GM12878 (cell line): ENCODE measurements at regions not wholly inside any gene's neighbourhood (a gene's known extent, or its start where the extent isn't known, plus 50 kb on each side); places are given as distances from the start of the nearest gene placed in this dataset.

Experiments
- ATAC-seq: fragments of 200-7000 bp; cut with Tn5 transposase; 3 replicates; pipeline ENCODE4 v1.9.1; 2020; ENCODE audit warnings: mild to moderate bottlenecking, moderate library complexity
- BruUV-seq: library from RNA; stranded (reverse); fragments of 400-500 nt; replicated peaks from 2 replicates; lab custom pipeline; 2021; lab: Mats Ljungman, UMichigan
- CTCF ChIA-PET: fragments of 300-600 bp; sonication (Branson Sonifier 250); formaldehyde crosslinking; extraction: SDS; loops from one replicate; lab custom pipeline; 2021; ENCODE audit warnings: inconsistent platforms; lab: Yijun Ruan, JAX
- POLR2A ChIA-PET: fragments of 350-600 bp; formaldehyde crosslinking; extraction: SDS; loops from one replicate; lab custom pipeline; 2021; ENCODE audit warnings: inconsistent platforms; lab: Charles Lee
- RAD21 ChIA-PET: fragments of 300-600 bp; sonication (Branson Sonifier 250); formaldehyde crosslinking; loops from one replicate; lab custom pipeline; 2023; ENCODE audit warnings: antibody characterized with exemption; ENCODE audit not compliant: unreplicated experiment; lab: Charles Lee
- SMC1A ChIA-PET: fragments of 300-600 bp; sonication (Branson Sonifier 250); formaldehyde crosslinking; loops from one replicate; lab custom pipeline; 2023; ENCODE audit not compliant: unreplicated experiment, uncharacterized antibody; lab: Charles Lee
- DNase-seq: peaks from one replicate; pipeline ENCODE4 v3.0.0-alpha.2; 2011; ENCODE audit warnings: low read depth, low spot score
- FAIRE-seq: peaks from 3 replicates; lab custom pipeline; 2011; peaks lifted over from hg19 to GRCh38; lab: Jason Lieb, UNC
- H2AFZ ChIP-seq: 2 replicates; pipeline ENCODE4 v1.6.0; 2011; ENCODE audit warnings: low read depth, low read length, control low read depth; ENCODE audit not compliant: control insufficient read depth
- H3K27ac ChIP-seq: 2 replicates; pipeline ENCODE4 v1.5.1; 2011; ENCODE audit warnings: control low read depth; ENCODE audit not compliant: control insufficient read depth, insufficient read depth
- H3K27me3 ChIP-seq, 2 experiments: replicated peaks in 1 of 2; 2 replicates each; pipeline versions ENCODE4 v1.6.0 to v1.6.1; 2011; ENCODE audit warnings: low read length in 1 of 2; ENCODE audit not compliant: control insufficient read depth in 2 of 2, insufficient read depth in 2 of 2
- H3K36me3 ChIP-seq, 2 experiments: 2 replicates each; pipeline ENCODE4 v1.5.1; 2011; ENCODE audit warnings: low read length in 1 of 2; ENCODE audit not compliant: control insufficient read depth in 2 of 2, insufficient read depth in 2 of 2
- H3K4me1 ChIP-seq: 2 replicates; pipeline ENCODE4 v1.6.1; 2011; ENCODE audit warnings: mild to moderate bottlenecking, low read length, moderate library complexity, mixed read lengths; ENCODE audit not compliant: control insufficient read depth, insufficient read depth
- H3K4me2 ChIP-seq: 2 replicates; pipeline ENCODE4 v1.6.0; 2011; ENCODE audit warnings: control low read depth; ENCODE audit not compliant: control insufficient read depth, insufficient read depth
- H3K4me3 ChIP-seq: fragments of 200-600 bp; sonication (generic); 2 replicates; pipeline ENCODE4 v1.5.1; 2016
- H3K79me2 ChIP-seq: 2 replicates; pipeline ENCODE4 v1.6.0; 2011; ENCODE audit warnings: low read length; ENCODE audit not compliant: control insufficient read depth, insufficient read depth
- H3K9ac ChIP-seq: 2 replicates; pipeline ENCODE4 v1.8.0; 2011; ENCODE audit warnings: low read length, control low read depth, mixed read lengths; ENCODE audit not compliant: control insufficient read depth, insufficient read depth
- H3K9me3 ChIP-seq: replicated peaks from 3 replicates; pipeline ENCODE4 v1.5.1; 2011; ENCODE audit warnings: mild to moderate bottlenecking, low read length; ENCODE audit not compliant: control insufficient read depth, insufficient read depth
- H4K20me1 ChIP-seq: 2 replicates; pipeline ENCODE4 v1.6.0; 2011; ENCODE audit not compliant: control insufficient read depth, insufficient read depth
- CUX1 ChIP-seq: IDR thresholded peaks from 2 replicates; pipeline ENCODE4 v1.6.1; 2012; ENCODE audit warnings: improper control_type of control experiment, low read depth, low read length; ENCODE audit not compliant: insufficient replicate concordance
- E2F8 ChIP-seq: fragments of 450-650 bp; IDR thresholded peaks from 2 replicates; pipeline ENCODE4 v1.6.1; 2018; ENCODE audit warnings: mild to moderate bottlenecking, low read depth, moderate library complexity; ENCODE audit not compliant: partially characterized antibody
- FOS ChIP-seq: IDR thresholded peaks from 3 replicates; pipeline ENCODE4 v1.6.1; 2011; ENCODE audit warnings: borderline replicate concordance; ENCODE audit not compliant: insufficient read length; ENCODE audit errors: extremely low read depth
- FOXK2 ChIP-seq: fragments of 450-650 bp; IDR thresholded peaks from 2 replicates; pipeline ENCODE4 v1.6.1; 2017; ENCODE audit warnings: mild to moderate bottlenecking, moderate library complexity
- RFX5 ChIP-seq: IDR thresholded peaks from 2 replicates; pipeline ENCODE4 v1.6.1; 2011; ENCODE audit warnings: low read depth, low read length, improper control_type of control experiment
- ZNF592 ChIP-seq: fragments of 450-650 bp; IDR thresholded peaks from 2 replicates; pipeline ENCODE4 v1.6.1; 2017; ENCODE audit warnings: mild to moderate bottlenecking, moderate library complexity
- WGBS: methylation state at CpG from one replicate; pipeline ENCODE4 v1.1.6; 2016; ENCODE audit warnings: low lambda C conversion rate; ENCODE audit not compliant: insufficient replicate concordance, insufficient coverage; ENCODE audit errors: missing lambda C conversion rate; 5-methylcytosine and 5-hydroxymethylcytosine counted together
- in situ Hi-C: fragments of 300-500 bp; cut with MboI; formaldehyde crosslinking; loops from 9 replicates; pipeline ENCODE4 v1.14.3; 2018; ENCODE audit warnings: mixed read lengths
- intact Hi-C: fragments of 100-400 bp; cut with micrococcal nuclease; formaldehyde crosslinking; loops from one replicate; pipeline ENCODE4 v1.14.2; 2022; ENCODE audit not compliant: unreplicated experiment
- TF ChIP-seq, protein P1 (sequence below): fragments of 450-650 bp; IDR thresholded peaks from 2 replicates; pipeline ENCODE4 v1.6.1; 2018; ENCODE audit warnings: borderline replicate concordance, mild to moderate bottlenecking; ENCODE audit not compliant: partially characterized antibody

GRCh38 chr6:169915769-169916550 lies 164.5 kb downstream of the ERMARD start:
- no peaks in the 10 kb centered on the region for H3K79me2 ChIP-seq
- no peak overlapping the region for H3K4me2 ChIP-seq
- intact Hi-C loops (no loop called here), in situ Hi-C loops (no loop called here)
- H3K36me3 ChIP-seq, result no peaks in the 10 kb centered on the region
- POLR2A ChIA-PET, result no interaction called here
- ATAC-seq (no peak), DNase-seq (no peak), FAIRE-seq (no peak)
- no peak overlapping the region for H3K27ac ChIP-seq
- no TSS peak for BruUV-seq
- H4K20me1 ChIP-seq, result no peaks in the 10 kb centered on the region
- peaks cover 2% of the 10 kb centered on the region; the same call in 1 of the 3 replicates for H3K9me3 ChIP-seq
- no peaks in the 10 kb centered on the region for H3K4me1 ChIP-seq
- 80% methylated on average over 22 of the region's 22 CpGs for WGBS
- H3K4me3 ChIP-seq, result no peak overlapping the region
- SMC1A ChIA-PET, result no interaction called here
- RAD21 ChIA-PET, result no interaction called here
- no peak overlapping the region for H3K9ac ChIP-seq
- CTCF ChIA-PET, result no interaction called here
- no peak overlapping the region for H2AFZ ChIP-seq
- no peaks in the 10 kb centered on the region for H3K27me3 ChIP-seq
- no peak for TF ChIP-seq ZNF592
- TF ChIP-seq RFX5, result no peak
- TF ChIP-seq FOXK2, result no peak
- no peak for TF ChIP-seq CUX1
- TF ChIP-seq FOS, result no peak
- TF ChIP-seq, protein P1, sequence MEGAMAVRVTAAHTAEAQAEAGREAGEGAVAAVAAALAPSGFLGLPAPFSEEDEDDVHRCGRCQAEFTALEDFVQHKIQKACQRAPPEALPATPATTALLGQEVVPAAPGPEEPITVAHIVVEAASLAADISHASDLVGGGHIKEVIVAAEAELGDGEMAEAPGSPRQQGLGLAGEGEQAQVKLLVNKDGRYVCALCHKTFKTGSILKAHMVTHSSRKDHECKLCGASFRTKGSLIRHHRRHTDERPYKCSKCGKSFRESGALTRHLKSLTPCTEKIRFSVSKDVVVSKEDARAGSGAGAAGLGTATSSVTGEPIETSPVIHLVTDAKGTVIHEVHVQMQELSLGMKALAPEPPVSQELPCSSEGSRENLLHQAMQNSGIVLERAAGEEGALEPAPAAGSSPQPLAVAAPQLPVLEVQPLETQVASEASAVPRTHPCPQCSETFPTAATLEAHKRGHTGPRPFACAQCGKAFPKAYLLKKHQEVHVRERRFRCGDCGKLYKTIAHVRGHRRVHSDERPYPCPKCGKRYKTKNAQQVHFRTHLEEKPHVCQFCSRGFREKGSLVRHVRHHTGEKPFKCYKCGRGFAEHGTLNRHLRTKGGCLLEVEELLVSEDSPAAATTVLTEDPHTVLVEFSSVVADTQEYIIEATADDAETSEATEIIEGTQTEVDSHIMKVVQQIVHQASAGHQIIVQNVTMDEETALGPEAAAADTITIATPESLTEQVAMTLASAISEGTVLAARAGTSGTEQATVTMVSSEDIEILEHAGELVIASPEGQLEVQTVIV, result no peak
- no peak for TF ChIP-seq E2F8
